HUES48 (cell line): ENCODE measurements at regions not wholly inside any gene's neighbourhood (a gene's known extent, or its start where the extent isn't known, plus 50 kb on each side); places are given as distances from the start of the nearest gene placed in this dataset.

Source experiments
- H3K27ac ChIP-seq: one replicate; pipeline ENCODE4 v1.7.0; 2013; ENCODE audit warnings: low read depth, low read length, inconsistent platforms
- H3K27me3 ChIP-seq: 2 replicates; pipeline ENCODE4 v1.6.1; 2013; ENCODE audit warnings: mild to moderate bottlenecking, low read length; ENCODE audit not compliant: control insufficient read depth, insufficient read depth
- H3K36me3 ChIP-seq: 2 replicates; pipeline ENCODE4 v1.6.1; 2013; ENCODE audit warnings: low read length; ENCODE audit not compliant: control insufficient read depth, insufficient read depth
- H3K4me1 ChIP-seq: 2 replicates; pipeline ENCODE4 v1.6.1; 2013; ENCODE audit warnings: mild to moderate bottlenecking, low read length; ENCODE audit not compliant: control insufficient read depth, insufficient read depth
- H3K4me3 ChIP-seq: 2 replicates; pipeline ENCODE4 v1.5.1; 2013; ENCODE audit warnings: mild to moderate bottlenecking, low read depth, low read length
- H3K9ac ChIP-seq: 2 replicates; pipeline ENCODE4 v1.6.1; 2013; ENCODE audit warnings: mild to moderate bottlenecking, low read depth, low read length, moderate library complexity
- H3K9me3 ChIP-seq: 2 replicates; pipeline ENCODE4 v1.6.1; 2013; ENCODE audit warnings: low read length; ENCODE audit not compliant: control insufficient read depth, insufficient read depth

DNA sequence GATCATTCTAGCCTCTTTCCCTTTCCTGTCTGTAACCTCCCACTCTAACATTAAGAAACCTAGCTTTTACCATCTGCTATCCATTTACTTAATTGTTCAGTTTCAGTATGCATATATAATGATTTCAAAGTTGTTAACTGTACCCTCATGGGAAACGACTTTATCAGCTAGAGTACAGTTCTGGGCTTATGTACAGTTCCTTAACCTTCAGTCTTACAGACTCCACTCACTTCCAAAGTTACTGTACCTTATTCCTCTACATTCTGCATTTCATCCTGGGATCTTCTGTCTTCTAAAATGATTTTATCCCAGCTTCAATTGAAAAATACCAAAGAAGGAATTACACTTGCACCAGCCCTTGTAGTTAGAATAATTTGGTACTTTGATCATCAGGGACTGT lies 108.7 kb upstream of the KCNE2 start:
- Histone ChIP-seq H3K9me3 (0 out of 2 replicates have a peak, but pooled peaks cover 14% of the 10 kb centered on the region), H3K27ac (no peak overlapping the region), H3K4me3 (no peak overlapping the region), H3K4me1 (no peaks in the 10 kb centered on the region), H3K27me3 (no peaks in the 10 kb centered on the region), H3K9ac (no peak overlapping the region), H3K36me3 (no peaks in the 10 kb centered on the region)

DNA sequence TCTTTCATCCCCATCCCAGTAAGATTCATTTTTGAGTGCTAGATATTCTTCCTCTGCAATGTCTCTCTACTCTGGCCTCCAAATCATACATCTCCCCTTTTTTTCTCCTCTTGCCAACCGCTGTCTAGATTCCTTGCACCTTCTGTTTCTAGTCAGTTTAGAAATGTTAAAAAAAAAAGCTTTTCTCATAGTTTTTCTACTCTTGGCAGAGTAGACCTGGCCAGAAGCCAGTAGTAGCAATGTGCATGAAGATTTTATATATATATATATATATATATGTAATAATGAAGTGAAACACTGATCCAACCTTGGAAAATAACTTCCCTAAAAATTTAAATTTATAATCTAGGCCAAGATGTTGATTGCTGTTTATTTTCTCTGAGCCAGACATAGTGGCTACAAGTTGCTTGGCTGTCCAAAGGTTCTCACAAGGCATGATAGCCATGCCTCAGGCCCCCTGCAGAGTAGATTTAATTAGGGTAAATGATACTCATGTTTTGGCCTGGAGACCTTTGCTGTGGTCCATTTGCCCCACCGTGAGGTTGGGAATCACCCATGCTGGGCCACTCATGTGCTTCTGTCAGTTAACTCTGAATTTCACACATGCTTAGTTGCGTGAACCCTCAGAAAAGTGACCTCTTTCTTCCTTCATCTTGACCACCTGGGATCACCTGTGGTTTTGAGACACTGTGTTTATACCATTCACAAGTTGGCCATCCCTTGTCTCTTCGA lies 103.4 kb upstream of the KCNE2 start:
- Histone ChIP-seq H3K4me1 (no peaks in the 10 kb centered on the region), H3K27ac (no peak overlapping the region), H3K27me3 (no peaks in the 10 kb centered on the region), H3K9ac (no peak overlapping the region), H3K9me3 (0 out of 2 replicates have a peak, but pooled peaks cover 2% of the 10 kb centered on the region), H3K4me3 (no peak overlapping the region), H3K36me3 (no peaks in the 10 kb centered on the region)

DNA sequence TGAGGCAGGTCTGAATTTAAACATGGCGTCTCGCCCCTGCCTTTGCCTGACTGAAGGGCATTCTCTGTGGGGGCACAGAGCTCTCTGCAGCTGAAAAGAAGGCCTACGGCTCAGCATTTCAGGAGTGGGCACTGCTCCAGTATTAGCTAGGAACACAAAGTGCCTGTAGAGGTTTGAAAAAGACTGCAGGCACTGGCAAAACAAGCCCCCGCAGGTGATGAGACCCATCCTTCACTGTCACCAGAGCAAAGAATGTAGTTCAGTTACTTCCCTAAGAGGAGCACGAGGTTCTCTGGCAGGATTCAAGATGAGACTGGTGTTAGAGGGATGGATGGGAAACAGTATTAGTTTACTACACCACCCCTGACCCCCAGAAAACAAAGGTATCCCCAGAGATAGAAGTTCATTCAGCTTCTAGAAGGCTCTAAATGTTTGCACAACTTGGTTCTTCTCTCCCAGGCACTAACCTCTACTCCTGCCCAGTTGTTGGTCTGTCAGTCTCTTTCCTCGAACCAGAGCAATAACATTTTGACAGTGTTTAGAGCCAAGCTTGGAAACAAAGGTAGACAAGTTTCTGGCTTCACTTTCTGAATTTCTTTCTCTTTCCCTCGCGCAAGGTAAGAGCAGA lies 101.9 kb upstream of the KCNE2 start:
- Histone ChIP-seq H3K27me3 (no peaks in the 10 kb centered on the region), H3K4me3 (no peak overlapping the region), H3K4me1 (no peaks in the 10 kb centered on the region), H3K27ac (no peak overlapping the region), H3K36me3 (no peaks in the 10 kb centered on the region), H3K9me3 (no peaks in the 10 kb centered on the region), H3K9ac (no peak overlapping the region)

DNA sequence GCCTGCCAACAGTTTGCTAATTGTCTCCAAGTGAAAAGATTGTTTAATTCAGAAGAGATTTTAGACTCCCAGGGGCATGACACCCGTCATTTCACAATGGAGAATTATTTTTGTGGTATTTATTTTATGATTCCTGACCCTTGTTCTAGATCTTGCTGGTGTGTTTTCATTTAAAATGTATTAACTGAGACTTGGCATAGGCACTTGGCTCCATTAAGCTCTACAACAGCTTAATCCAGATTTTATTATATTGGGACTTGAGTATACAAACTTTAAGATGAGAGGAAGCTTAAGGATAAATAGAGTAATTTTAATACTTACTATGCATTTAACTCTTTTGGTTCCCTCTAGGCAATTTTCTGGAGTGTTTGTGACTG lies 101.3 kb upstream of the KCNE2 start:
- Histone ChIP-seq H3K9ac (no peak overlapping the region), H3K4me1 (no peaks in the 10 kb centered on the region), H3K27me3 (no peaks in the 10 kb centered on the region), H3K27ac (no peak overlapping the region), H3K9me3 (no peaks in the 10 kb centered on the region), H3K4me3 (no peak overlapping the region), H3K36me3 (no peaks in the 10 kb centered on the region)

DNA sequence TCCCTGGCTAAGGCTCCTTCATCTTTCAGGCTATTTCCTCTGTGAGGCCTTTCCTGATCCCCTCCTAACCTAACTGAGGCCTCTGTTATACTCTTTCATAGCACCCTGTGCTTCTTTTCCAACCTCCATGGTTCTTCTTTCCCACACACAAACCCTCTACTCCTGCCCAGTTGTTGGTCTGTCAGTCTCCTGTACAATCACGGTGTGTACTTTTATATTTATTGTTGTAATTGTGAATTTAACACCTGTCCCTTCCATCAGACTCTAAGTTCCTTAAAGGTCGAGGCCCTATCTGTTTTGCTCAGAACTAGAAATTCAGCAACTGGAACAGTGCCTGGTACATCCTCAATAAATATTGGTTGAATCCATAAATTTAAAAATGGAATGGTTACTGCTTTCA lies 100.2 kb upstream of the KCNE2 start:
- Histone ChIP-seq H3K27ac (no peak overlapping the region), H3K4me3 (no peak overlapping the region), H3K4me1 (no peaks in the 10 kb centered on the region), H3K9me3 (no peaks in the 10 kb centered on the region), H3K9ac (no peak overlapping the region), H3K36me3 (no peaks in the 10 kb centered on the region), H3K27me3 (no peaks in the 10 kb centered on the region)

DNA sequence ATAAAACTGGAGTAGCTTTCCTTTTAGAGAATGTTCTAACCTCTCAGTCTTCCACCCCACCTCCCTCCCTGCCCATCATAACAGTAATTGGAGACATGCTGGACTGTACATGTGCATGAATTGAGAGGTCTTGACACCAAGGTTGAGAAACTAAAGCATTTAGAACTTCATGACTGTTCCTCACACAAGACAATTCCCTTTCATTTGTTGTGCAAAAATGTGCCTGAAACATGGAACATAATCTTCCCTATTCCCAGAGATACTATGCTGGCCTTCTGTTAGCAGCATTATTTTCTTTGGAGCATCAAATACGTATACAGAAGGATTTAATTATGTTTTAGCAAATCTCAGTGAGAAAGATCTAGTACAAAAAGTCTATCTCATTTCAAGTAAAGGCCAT lies 97.5 kb upstream of the KCNE2 start:
- no peaks in the 10 kb centered on the region for H3K9me3 ChIP-seq
- H3K27ac ChIP-seq = no peak overlapping the region
- no peaks in the 10 kb centered on the region for H3K27me3 ChIP-seq
- no peak overlapping the region for H3K4me3 ChIP-seq
- H3K36me3 ChIP-seq = no peaks in the 10 kb centered on the region
- no peaks in the 10 kb centered on the region for H3K4me1 ChIP-seq
- no peak overlapping the region for H3K9ac ChIP-seq

DNA sequence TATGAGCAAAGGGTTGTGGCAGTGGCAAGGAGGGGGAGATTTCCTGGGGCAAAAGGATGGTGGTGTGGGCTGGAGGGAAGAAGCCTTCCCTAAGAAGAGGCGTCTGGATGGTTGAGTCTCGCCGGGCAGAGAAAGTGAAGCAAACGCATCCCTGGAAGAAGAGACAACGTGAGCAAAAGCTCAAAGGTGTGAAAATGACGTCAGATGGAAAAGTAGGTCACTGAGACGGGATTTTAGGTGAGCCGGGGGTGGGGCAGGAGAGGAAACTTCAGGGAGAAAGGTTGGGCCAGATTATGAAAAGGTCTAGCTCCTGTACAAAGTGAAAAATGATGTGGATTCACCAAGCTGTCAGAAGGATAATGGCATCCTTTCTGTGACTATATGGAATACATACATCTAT lies 95.3 kb upstream of the KCNE2 start:
- no peaks in the 10 kb centered on the region for H3K4me1 ChIP-seq
- H3K36me3 ChIP-seq = no peaks in the 10 kb centered on the region
- no peak overlapping the region for H3K4me3 ChIP-seq
- no peaks in the 10 kb centered on the region for H3K9me3 ChIP-seq
- no peak overlapping the region for H3K27ac ChIP-seq
- H3K27me3 ChIP-seq = no peaks in the 10 kb centered on the region
- H3K9ac ChIP-seq = no peak overlapping the region

DNA sequence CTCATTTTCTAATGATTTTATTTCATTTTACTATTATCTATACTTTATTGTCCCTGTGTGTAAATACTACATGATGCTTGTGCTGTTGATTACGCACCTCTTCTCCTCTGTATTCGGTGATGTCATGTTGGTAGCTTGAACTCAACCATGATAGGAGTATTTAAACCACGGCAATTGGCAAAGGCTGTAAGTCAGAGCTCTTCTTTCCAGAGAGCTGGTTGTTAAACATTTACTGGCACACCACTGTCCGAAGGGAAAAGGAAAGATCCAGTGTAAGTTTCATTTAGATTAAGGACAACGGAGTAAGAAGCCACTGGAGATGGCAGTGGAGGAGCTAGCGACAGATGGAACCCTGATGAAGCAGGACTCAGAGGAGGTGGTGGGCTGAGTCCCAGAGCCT lies 93.4 kb upstream of the KCNE2 start:
- Histone ChIP-seq H3K9ac (no peak overlapping the region), H3K27me3 (no peaks in the 10 kb centered on the region), H3K36me3 (no peaks in the 10 kb centered on the region), H3K4me3 (no peak overlapping the region), H3K9me3 (no peaks in the 10 kb centered on the region), H3K4me1 (no peaks in the 10 kb centered on the region), H3K27ac (no peak overlapping the region)

DNA sequence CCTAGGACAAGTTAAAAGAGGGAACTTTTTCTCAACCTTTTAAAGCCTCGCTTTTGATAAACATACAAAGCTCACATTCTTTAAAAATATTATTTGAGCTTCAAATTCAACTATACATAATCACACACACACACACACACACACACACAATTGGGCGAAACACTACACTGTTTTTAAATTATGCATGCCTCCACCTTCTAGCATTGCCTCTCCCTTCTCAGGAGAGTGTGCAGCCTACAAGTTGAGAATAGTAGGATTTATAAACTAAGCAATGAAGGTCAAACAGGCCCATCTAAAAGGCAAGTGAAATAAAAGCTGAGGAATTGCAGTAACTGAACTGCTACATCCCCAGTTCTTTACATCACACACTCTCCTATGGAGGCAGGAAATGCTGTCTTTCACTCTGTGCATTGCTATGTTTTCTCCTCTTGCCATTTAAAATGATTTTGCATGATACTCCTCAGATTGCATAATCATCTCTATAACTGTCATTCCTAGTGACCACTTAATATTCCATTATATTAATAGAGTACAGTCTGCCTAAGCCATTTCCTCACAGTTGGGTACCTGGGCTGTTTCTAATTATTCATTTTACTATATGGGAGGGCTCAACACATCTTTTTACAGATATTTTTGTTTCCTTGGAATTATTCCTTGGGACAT lies 92.5 kb upstream of the KCNE2 start:
- Histone ChIP-seq H3K9me3 (no peaks in the 10 kb centered on the region), H3K27me3 (no peaks in the 10 kb centered on the region), H3K4me3 (no peak overlapping the region), H3K9ac (no peak overlapping the region), H3K27ac (no peak overlapping the region), H3K36me3 (no peaks in the 10 kb centered on the region), H3K4me1 (no peaks in the 10 kb centered on the region)

DNA sequence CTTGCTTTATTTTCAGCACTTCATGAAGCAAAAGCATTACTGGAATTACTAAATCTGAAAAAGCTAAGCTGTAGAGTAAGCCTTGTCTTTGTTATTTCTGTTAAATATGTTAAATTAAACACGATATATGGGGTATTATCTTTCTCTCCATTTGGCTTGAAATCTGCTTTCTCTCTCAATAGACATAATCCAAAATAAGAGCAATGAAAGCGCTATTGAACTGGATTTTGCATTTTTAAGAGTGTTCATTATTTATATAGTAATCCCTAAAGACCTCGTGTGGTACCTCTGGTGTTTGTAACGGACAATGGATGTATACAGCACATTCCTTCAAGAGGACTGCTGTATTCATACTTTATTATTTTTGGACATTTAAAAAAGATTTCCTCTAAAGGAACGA lies 91.5 kb upstream of the KCNE2 start:
- Histone ChIP-seq H3K9ac (no peak overlapping the region), H3K27ac (no peak overlapping the region), H3K4me3 (no peak overlapping the region), H3K9me3 (no peaks in the 10 kb centered on the region), H3K27me3 (no peaks in the 10 kb centered on the region), H3K36me3 (no peaks in the 10 kb centered on the region), H3K4me1 (no peaks in the 10 kb centered on the region)

DNA sequence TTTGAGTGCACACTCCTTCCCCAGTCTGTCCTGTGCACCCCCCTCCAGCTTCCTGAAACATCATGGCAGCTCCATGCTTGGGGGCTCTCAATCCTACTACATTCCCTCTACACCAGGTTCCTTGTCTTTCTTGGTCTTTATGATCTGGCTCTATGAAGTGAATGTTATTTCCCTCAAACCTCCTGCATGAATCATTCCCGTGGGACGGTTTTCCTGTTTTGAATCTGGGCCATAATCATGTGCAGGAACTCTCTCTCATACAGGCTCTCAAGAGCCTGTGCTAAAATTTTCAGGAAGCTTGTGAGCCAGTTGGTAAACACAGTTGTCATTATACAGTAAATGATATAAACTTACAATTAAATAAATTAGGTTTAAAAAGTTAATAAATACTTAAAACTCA lies 89.8 kb upstream of the KCNE2 start:
- Histone ChIP-seq H3K4me3 (no peak overlapping the region), H3K27ac (no peak overlapping the region), H3K9ac (no peak overlapping the region), H3K9me3 (no peaks in the 10 kb centered on the region), H3K4me1 (no peaks in the 10 kb centered on the region), H3K36me3 (no peaks in the 10 kb centered on the region), H3K27me3 (no peaks in the 10 kb centered on the region)
